Esophagus squamous epithelium (tissue), 4 donors: ENCODE measurements at regions not wholly inside any gene's neighbourhood (a gene's known extent, or its start where the extent isn't known, plus 50 kb on each side); places are given as distances from the start of the nearest gene placed in this dataset.

ENCODE experiments used
- CTCF ChIP-seq, 6 experiments: fragments of 450-650 bp in 4 of 6; fragments of 200-600 bp in 2 of 6; sonication (generic) in 2 of 6; IDR thresholded peaks; one replicate each; pipeline ENCODE4 v1.5.1; 2016 to 2019; ENCODE audit warnings: antibody characterized with exemption in 6 of 6, mild to moderate bottlenecking in 4 of 6, moderate library complexity in 4 of 6
- POLR2A ChIP-seq, 4 donors: fragments of 450-650 bp; IDR thresholded peaks; one replicate each; pipeline ENCODE4 v1.6.1; 2017; ENCODE audit warnings: antibody characterized with exemption in 4 of 4, mild to moderate bottlenecking in 4 of 4, moderate library complexity in 3 of 4

GRCh38 chr1:78745111-78745510 is 95.5 kb downstream of the IFI44 start:
- TF ChIP-seq CTCF (IDR thresholded peaks at IDR 0.05) (no peak), POLR2A (IDR thresholded peaks at IDR 0.05) (no peak)
